DND-41 (cell line): ENCODE measurements at regions not wholly inside any gene's neighbourhood (a gene's known extent, or its start where the extent isn't known, plus 50 kb on each side); places are given as distances from the start of the nearest gene placed in this dataset.

Source experiments
- EZH2 ChIP-seq: IDR thresholded peaks from 3 replicates; pipeline ENCODE4 v1.6.1; 2012; ENCODE audit warnings: borderline replicate concordance, low read depth, mild to moderate bottlenecking, moderate library complexity, low read length, inconsistent platforms; ENCODE audit not compliant: severe bottlenecking
- TF ChIP-seq, protein P1 (sequence below): IDR thresholded peaks from 2 replicates; pipeline ENCODE4 v1.5.1; 2012; ENCODE audit warnings: borderline replicate concordance, low read length, moderate library complexity, mild to moderate bottlenecking; ENCODE audit not compliant: poor library complexity, severe bottlenecking; ENCODE audit errors: extremely low read depth

DNA sequence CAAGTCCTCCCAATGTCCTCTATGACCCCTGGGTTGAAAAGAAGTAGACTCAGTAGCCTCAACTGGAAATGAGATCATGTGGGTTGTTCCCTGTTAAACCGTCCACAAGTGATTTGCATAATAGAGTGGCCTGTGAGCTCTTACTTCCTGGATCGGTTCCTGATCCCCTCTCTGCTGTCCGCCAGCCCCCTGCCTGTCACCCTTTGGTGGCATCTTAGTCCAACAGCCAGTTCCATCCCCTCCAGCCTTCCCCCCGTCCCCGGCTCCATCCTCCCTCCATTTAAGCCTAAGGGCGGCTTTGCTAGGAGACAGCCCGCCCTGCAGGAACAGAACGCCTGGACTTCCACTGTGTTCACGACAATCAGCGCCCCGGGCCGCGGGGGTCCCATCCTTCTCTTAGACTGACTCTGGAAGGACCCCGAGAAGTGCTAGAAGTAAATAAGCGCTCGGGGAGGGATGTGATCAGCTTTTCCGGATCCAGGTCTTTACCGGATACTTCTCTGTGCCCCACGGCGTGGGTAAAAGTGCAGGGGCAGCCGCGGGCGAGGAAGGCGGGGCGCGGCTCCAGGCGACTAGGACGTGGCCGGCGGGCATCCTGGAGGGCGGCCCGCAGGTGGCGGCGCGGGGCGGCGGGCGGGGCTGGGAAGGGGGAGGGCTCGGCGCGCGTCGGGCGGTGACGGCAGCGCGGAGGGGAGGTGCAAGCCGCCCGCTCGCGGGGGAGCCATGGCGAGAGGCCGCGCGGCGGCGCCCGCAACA, 51.2 kb upstream of the ULK4 start:
- TF ChIP-seq, protein P1, sequence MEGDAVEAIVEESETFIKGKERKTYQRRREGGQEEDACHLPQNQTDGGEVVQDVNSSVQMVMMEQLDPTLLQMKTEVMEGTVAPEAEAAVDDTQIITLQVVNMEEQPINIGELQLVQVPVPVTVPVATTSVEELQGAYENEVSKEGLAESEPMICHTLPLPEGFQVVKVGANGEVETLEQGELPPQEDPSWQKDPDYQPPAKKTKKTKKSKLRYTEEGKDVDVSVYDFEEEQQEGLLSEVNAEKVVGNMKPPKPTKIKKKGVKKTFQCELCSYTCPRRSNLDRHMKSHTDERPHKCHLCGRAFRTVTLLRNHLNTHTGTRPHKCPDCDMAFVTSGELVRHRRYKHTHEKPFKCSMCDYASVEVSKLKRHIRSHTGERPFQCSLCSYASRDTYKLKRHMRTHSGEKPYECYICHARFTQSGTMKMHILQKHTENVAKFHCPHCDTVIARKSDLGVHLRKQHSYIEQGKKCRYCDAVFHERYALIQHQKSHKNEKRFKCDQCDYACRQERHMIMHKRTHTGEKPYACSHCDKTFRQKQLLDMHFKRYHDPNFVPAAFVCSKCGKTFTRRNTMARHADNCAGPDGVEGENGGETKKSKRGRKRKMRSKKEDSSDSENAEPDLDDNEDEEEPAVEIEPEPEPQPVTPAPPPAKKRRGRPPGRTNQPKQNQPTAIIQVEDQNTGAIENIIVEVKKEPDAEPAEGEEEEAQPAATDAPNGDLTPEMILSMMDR: no peak
- peak; percentile 79 for TF ChIP-seq EZH2
